ENCODE measurements at regions not wholly inside any gene's neighbourhood (a gene's known extent, or its start where the extent isn't known, plus 50 kb on each side); places are given as distances from the start of the nearest gene placed in this dataset.

DNA sequence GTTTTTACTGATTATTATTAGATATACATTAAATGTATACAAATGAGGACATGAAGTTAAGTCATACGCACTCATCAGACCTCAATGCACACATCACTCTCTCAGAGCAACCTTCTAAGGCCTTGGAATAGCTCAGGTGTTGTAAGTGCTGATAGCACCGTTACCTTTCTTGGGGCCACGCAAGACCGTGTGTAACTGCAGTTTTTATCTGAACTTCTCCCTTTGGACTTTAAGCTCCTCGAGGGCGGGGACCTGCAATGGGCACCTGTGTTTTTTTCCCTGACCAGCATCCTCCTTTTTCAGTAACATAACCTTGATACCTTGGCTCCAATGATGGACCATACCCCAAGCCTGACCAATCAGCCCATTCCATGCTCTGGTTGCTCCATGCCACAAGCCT lies 136.5 kb upstream of the TMCC3 start:
- Histone ChIP-seq H3K9me3 (ENCODE audit: control insufficient read depth, low read length) (no peaks in the 10 kb centered on the region), H3K4me3 (ENCODE audit: extremely low read depth, insufficient read depth, low read length, poor library complexity, severe bottlenecking) (no peak overlapping the region), H3K4me1 (ENCODE audit: control insufficient read depth, insufficient read depth, low read length, poor library complexity, severe bottlenecking) (peaks cover 13% of the 10 kb centered on the region), H3K36me3 (ENCODE audit: control insufficient read depth, insufficient read depth, low read length) (no peaks in the 10 kb centered on the region), H3K27ac (ENCODE audit: low read depth, low read length, severe bottlenecking) (no peak overlapping the region)
- 94 to 97% methylated on average over 3 to 5 of the region's 6 CpGs for WGBS, 2 experiments (ENCODE audit: insufficient coverage in 2 of 2)

DNA sequence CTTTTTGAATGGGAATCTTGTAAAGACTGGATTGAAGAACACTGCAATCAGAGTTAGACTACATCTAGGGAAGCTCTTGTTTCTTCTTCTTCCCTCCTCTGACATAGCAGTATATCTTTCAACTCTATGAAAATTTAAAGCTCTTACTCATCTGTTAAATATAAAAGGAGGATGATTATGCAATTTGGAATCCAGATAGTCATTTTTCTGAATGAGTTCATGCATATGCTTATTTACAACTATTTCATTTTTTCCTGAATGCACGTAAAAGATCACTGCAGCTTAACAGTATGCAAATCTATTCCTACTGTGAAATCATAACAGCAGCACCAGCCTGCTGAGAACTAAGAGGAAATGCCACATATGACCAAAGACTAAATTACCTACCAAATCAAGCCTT lies 133.5 kb upstream of the TMCC3 start:
- Histone ChIP-seq H3K36me3 (ENCODE audit: control insufficient read depth, insufficient read depth, low read length) (no peaks in the 10 kb centered on the region), H3K4me3 (ENCODE audit: extremely low read depth, insufficient read depth, low read length, poor library complexity, severe bottlenecking) (no peak overlapping the region), H3K27ac (ENCODE audit: low read depth, low read length, severe bottlenecking) (no peak overlapping the region), H3K9me3 (ENCODE audit: control insufficient read depth, low read length) (no peaks in the 10 kb centered on the region), H3K4me1 (ENCODE audit: control insufficient read depth, insufficient read depth, low read length, poor library complexity, severe bottlenecking) (peaks cover 3% of the 10 kb centered on the region)
- WGBS, 2 experiments (ENCODE audit: insufficient coverage in 2 of 2), result 63% methylated on average over 1 of the region's 1 CpG; no CpG with 5 or more reads in 1 of the 2 experiments

DNA sequence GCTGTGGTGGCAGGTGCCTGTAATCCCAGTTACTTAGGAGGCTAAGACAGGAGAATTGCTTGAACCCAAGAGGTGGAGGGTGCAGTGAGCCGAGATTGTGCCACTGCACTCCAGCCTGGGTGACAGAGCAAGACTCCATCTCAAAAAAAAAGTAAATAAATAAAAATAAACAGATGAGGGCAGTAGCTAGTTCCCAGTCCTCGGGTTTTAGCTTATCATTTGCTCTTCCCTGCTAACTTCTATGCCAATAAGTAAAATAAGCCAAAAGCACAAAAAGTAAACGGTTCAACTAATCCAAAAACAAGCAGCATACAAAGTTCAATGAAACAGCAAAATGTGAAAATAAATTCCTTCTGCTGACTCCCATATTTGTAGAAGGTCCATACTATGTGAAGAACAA lies 133.0 kb upstream of the TMCC3 start:
- Histone ChIP-seq H3K27ac (ENCODE audit: low read depth, low read length, severe bottlenecking) (no peak overlapping the region), H3K4me3 (ENCODE audit: extremely low read depth, insufficient read depth, low read length, poor library complexity, severe bottlenecking) (no peak overlapping the region), H3K4me1 (ENCODE audit: control insufficient read depth, insufficient read depth, low read length, poor library complexity, severe bottlenecking) (peaks cover 3% of the 10 kb centered on the region), H3K9me3 (ENCODE audit: control insufficient read depth, low read length) (no peaks in the 10 kb centered on the region), H3K36me3 (ENCODE audit: control insufficient read depth, insufficient read depth, low read length) (no peaks in the 10 kb centered on the region)
- 80 to 83% methylated on average over 1 to 2 of the region's 3 CpGs for WGBS, 2 experiments (ENCODE audit: insufficient coverage in 2 of 2)

DNA sequence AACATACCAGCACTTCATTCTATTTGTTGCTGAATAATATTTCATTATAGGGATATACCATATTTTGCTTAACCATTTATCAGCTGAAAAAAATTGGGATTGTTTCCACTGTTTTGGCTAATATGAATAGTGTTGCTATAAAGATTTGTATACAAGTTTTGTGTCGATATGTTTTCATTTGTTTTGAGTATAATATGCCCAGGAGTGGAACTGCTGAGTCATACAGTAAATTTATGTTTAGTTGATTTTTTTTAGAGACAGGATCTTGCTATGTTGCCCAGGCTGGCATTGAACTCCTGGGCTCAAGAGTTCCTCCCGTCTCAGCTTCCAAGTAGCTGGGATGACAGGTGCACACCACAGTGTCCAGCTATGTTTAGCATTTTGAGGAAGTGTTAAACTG lies 131.5 kb upstream of the TMCC3 start:
- Histone ChIP-seq H3K36me3 (ENCODE audit: control insufficient read depth, insufficient read depth, low read length) (no peaks in the 10 kb centered on the region), H3K9me3 (ENCODE audit: control insufficient read depth, low read length) (no peaks in the 10 kb centered on the region), H3K4me3 (ENCODE audit: extremely low read depth, insufficient read depth, low read length, poor library complexity, severe bottlenecking) (no peak overlapping the region), H3K4me1 (ENCODE audit: control insufficient read depth, insufficient read depth, low read length, poor library complexity, severe bottlenecking) (peaks cover 3% of the 10 kb centered on the region), H3K27ac (ENCODE audit: low read depth, low read length, severe bottlenecking) (no peak overlapping the region)
- 88 to 92% methylated on average over 1 to 2 of the region's 2 CpGs for WGBS, 2 experiments (ENCODE audit: insufficient coverage in 2 of 2)

DNA sequence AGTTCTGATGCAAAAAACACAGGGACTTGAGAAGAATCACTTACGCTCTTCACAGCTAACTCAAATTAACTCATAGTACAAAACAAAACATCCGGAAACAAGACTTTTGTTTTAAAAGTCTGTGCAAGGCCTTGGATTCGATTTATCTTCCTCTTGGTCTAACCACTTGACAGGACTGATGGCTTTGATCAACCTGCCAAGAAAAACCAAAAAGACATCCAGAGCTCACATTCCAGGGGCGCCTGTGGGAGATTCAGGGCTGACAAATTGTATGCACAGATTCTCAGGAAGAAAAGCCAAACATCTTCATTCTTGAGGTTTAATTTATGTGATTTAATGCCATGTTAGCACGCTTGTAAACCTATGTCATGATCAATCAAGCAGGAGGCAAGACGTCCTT lies 129.1 kb upstream of the TMCC3 start:
- WGBS, 2 experiments (ENCODE audit: insufficient coverage in 2 of 2), result 92 to 96% methylated on average over 4 to 6 of the region's 6 CpGs
- Histone ChIP-seq H3K9me3 (ENCODE audit: control insufficient read depth, low read length) (no peaks in the 10 kb centered on the region), H3K4me1 (ENCODE audit: control insufficient read depth, insufficient read depth, low read length, poor library complexity, severe bottlenecking) (peaks cover 3% of the 10 kb centered on the region), H3K36me3 (ENCODE audit: control insufficient read depth, insufficient read depth, low read length) (no peaks in the 10 kb centered on the region), H3K27ac (ENCODE audit: low read depth, low read length, severe bottlenecking) (no peak overlapping the region), H3K4me3 (ENCODE audit: extremely low read depth, insufficient read depth, low read length, poor library complexity, severe bottlenecking) (no peak overlapping the region)

DNA sequence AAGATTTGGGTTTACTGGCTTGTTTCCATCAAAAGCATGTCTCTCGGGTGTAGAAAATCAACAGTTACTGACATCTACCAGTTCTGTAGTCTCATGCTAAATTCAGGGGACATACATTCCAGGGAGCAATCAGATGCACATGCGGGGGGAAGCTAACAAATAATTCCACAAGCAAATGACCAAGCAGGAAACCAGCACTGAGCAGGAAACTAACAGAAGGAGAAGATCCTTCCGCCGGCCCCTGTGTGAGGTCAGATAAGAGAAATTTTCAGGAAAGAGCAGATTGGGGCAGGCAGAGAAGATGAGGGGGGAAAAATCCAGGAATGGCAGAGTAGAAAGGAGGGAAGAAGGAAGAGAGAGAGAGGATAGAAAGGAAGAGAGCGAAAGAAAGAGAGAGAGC lies 127.6 kb upstream of the TMCC3 start:
- Histone ChIP-seq H3K36me3 (ENCODE audit: control insufficient read depth, insufficient read depth, low read length) (no peaks in the 10 kb centered on the region), H3K4me1 (ENCODE audit: control insufficient read depth, insufficient read depth, low read length, poor library complexity, severe bottlenecking) (no peaks in the 10 kb centered on the region), H3K27ac (ENCODE audit: low read depth, low read length, severe bottlenecking) (peak overlapping the region; percentile 10), H3K4me3 (ENCODE audit: extremely low read depth, insufficient read depth, low read length, poor library complexity, severe bottlenecking) (no peak overlapping the region), H3K9me3 (ENCODE audit: control insufficient read depth, low read length) (no peaks in the 10 kb centered on the region)
- 89 to 92% methylated on average over 3 to 4 of the region's 5 CpGs for WGBS, 2 experiments (ENCODE audit: insufficient coverage in 2 of 2)

DNA sequence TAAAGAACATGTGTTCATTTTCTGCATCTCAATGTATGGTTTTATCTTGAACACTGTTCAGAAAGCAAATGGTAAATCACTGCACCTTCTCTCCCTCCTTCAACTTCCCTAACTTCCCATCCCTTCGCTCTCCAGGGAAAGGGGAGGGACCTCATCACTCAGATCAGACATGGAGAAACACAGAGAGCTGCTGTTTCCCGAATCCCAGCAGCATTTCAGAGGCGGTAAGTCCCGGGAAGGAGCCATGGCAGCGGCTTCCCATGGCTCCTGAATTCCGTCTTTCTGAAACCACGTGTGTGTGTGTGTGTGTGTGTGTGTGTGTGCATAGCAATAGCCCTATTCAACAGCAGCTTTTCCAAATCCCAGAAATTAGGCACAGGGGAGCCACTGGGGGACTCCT lies 125.4 kb upstream of the TMCC3 start:
- no peak overlapping the region for H3K27ac ChIP-seq (ENCODE audit: low read depth, low read length, severe bottlenecking)
- no peaks in the 10 kb centered on the region for H3K4me1 ChIP-seq (ENCODE audit: control insufficient read depth, insufficient read depth, low read length, poor library complexity, severe bottlenecking)

DNA sequence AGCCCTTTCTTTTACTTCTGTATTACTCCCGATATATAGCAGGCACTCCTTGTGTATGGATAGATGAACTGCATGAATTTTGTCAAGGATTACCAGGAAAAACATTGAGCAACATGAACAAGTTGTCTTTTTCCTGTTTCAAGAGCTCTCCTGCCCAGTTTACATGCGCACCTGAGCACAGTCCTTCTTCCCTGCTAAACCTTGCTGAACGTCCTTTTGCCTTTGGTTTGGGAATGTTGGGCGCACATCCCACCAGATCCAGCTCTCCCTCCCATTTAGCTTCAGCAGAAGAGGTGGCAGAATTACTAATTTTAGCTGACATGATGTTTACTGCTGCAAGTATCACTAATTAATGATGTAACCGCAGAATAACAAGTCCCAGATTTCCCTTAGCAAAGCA lies 121.4 kb upstream of the TMCC3 start:
- Histone ChIP-seq H3K9me3 (ENCODE audit: control insufficient read depth, low read length) (no peaks in the 10 kb centered on the region), H3K4me1 (ENCODE audit: control insufficient read depth, insufficient read depth, low read length, poor library complexity, severe bottlenecking) (no peaks in the 10 kb centered on the region), H3K27ac (ENCODE audit: low read depth, low read length, severe bottlenecking) (no peak overlapping the region), H3K36me3 (ENCODE audit: control insufficient read depth, insufficient read depth, low read length) (no peaks in the 10 kb centered on the region), H3K4me3 (ENCODE audit: extremely low read depth, insufficient read depth, low read length, poor library complexity, severe bottlenecking) (no peak overlapping the region)
- 83 to 100% methylated on average over 1 to 2 of the region's 5 CpGs for WGBS, 2 experiments (ENCODE audit: insufficient coverage in 2 of 2)

More for the DNA sequence above, 125.4 kb upstream of the TMCC3 start:
- no peak overlapping the region for H3K4me3 ChIP-seq (ENCODE audit: extremely low read depth, insufficient read depth, low read length, poor library complexity, severe bottlenecking)
- no peaks in the 10 kb centered on the region for H3K36me3 ChIP-seq (ENCODE audit: control insufficient read depth, insufficient read depth, low read length)
- H3K9me3 ChIP-seq (ENCODE audit: control insufficient read depth, low read length), result no peaks in the 10 kb centered on the region
- 78% methylated on average over 2 of the region's 7 CpGs; no CpG with 5 or more reads in 1 of the 2 experiments for WGBS, 2 experiments (ENCODE audit: insufficient coverage in 2 of 2)

DNA sequence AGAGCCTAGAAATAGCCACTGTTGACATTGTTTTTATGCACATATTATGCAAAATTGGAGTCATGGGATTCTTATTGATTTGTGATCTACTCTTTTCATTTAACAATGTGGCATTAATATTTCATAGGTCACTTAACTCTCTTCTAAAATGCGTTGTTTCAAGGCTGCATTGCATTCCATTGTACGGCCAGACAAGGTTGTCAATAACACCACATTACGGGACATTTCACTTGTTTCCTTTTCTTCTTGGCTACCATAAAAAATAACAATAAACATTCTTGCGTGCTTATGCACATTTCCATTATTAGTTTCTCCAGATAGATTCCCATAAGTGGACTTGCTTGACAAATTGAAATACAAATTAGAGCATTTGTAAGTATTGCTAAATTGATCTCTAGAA lies 120.8 kb upstream of the TMCC3 start:
- WGBS, 2 experiments (ENCODE audit: insufficient coverage in 2 of 2), result 92 to 94% methylated on average over 3 of the region's 4 CpGs

DNA sequence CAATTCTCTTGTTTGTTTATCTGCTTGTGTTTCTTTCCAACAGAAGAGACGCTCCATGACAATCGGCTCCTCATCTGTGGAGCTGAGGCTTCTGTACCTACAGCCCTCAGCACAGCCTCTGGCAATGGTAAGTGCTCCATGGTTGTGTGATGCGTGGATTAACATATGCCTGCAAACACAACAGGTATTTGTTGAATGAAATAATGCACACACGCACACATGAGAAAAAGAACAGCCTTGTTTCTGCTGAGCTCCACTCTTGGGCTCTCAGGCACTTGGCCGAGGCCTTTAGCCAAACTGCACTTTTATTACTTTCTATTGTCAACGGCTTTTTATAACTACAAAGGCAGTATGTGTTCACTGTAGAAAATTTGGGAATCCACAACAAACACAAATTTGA lies 120.4 kb upstream of the TMCC3 start:
- Histone ChIP-seq H3K4me3 (ENCODE audit: extremely low read depth, insufficient read depth, low read length, poor library complexity, severe bottlenecking) (no peak overlapping the region), H3K9me3 (ENCODE audit: control insufficient read depth, low read length) (no peaks in the 10 kb centered on the region), H3K36me3 (ENCODE audit: control insufficient read depth, insufficient read depth, low read length) (no peaks in the 10 kb centered on the region), H3K27ac (ENCODE audit: low read depth, low read length, severe bottlenecking) (no peak overlapping the region), H3K4me1 (ENCODE audit: control insufficient read depth, insufficient read depth, low read length, poor library complexity, severe bottlenecking) (no peaks in the 10 kb centered on the region)
- WGBS, 2 experiments (ENCODE audit: insufficient coverage in 2 of 2), result 96% methylated on average over 3 of the region's 6 CpGs; no CpG with 5 or more reads in 1 of the 2 experiments

More for the DNA sequence above, 120.8 kb upstream of the TMCC3 start:
- Histone ChIP-seq H3K4me1 (ENCODE audit: control insufficient read depth, insufficient read depth, low read length, poor library complexity, severe bottlenecking) (no peaks in the 10 kb centered on the region), H3K4me3 (ENCODE audit: extremely low read depth, insufficient read depth, low read length, poor library complexity, severe bottlenecking) (no peak overlapping the region), H3K36me3 (ENCODE audit: control insufficient read depth, insufficient read depth, low read length) (no peaks in the 10 kb centered on the region), H3K27ac (ENCODE audit: low read depth, low read length, severe bottlenecking) (no peak overlapping the region), H3K9me3 (ENCODE audit: control insufficient read depth, low read length) (no peaks in the 10 kb centered on the region)

DNA sequence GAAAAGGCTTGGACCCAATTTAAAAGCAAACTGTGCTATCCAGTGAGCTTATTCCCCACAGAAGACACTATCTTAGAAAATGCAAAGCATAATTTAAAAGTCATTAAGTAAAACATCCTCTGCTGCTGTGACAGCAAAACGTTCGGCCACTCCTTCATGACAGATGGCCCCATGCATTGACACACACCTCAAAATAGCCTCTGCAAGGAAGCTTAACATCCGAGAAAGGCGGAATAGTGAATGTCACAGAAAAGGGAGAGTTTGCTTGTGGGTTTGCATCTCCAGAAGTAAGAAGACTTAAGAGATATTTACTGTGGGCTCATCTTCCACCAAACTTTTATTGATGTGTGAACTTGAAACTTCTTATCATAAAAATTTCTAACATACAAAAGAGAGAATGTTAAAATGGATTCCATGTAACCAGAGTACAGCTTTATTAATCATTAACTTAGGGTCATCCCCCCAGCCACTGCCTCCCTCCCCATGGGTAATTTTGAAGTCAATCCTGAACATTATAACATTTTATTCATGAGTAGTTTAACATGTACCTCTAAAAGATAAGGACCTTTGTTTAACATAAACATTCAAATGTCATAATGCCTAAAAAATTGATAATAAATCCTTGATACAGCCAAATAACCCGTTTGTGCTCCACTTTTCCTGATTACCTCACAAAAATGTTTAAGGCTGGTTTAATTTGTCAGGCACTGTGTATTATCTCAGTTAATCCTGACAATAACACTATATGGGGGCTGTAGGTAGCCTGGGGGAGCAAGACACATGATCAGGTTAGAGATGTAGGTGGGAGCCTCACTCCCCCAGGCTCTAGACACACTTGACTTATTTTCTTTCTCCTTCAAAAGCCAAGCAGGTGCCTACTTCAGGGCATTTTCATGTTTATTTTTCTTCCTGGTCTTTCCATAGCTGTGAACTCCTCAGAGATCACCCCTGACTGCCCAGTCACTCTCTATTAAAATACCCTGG lies 119.7 kb upstream of the TMCC3 start:
- Histone ChIP-seq H3K4me1 (ENCODE audit: control insufficient read depth, insufficient read depth, low read length, poor library complexity, severe bottlenecking) (no peaks in the 10 kb centered on the region), H3K36me3 (ENCODE audit: control insufficient read depth, insufficient read depth, low read length) (no peaks in the 10 kb centered on the region), H3K9me3 (ENCODE audit: control insufficient read depth, low read length) (no peaks in the 10 kb centered on the region), H3K4me3 (ENCODE audit: extremely low read depth, insufficient read depth, low read length, poor library complexity, severe bottlenecking) (no peak overlapping the region), H3K27ac (ENCODE audit: low read depth, low read length, severe bottlenecking) (no peak overlapping the region)
- WGBS, 2 experiments (ENCODE audit: insufficient coverage in 2 of 2), result 100% methylated on average over 1 of the region's 5 CpGs; no CpG with 5 or more reads in 1 of the 2 experiments

Data from mesodermal cell (in vitro differentiated cells).